CD4-positive, alpha-beta T cell treated with Interleukin-4 for 1 hour (primary cell): ENCODE measurements at regions not wholly inside any gene's neighbourhood (a gene's known extent, or its start where the extent isn't known, plus 50 kb on each side); places are given as distances from the start of the nearest gene placed in this dataset.
"Not testable (repeated sequence)": the region's sequence is repeated elsewhere in the genome, so short reads cannot be mapped to it uniquely, and the experiment has no call there.

Experiments
- DNase-seq, 2 donors: peaks; one replicate each; pipeline ENCODE4 v3.0.0-alpha.2; 2020 to 2022

DNA sequence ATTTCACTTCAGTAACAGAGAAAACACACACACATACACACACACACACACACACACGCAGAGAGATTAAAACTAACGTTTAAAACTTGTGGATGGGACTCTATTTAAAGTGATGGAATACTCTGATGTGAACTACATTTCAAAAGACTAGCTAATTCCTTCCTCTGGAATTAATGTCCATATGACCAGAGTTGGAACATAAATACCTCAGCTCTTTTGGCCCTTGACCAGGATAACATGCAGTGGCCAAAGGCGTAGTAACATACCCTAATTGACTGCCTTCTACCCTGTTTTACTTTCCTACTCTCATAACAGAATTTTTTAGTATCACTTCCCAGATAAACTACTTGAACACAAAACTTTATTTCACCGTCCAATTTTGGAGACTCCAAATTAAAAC, 671.3 kb upstream of the CHAC2 start:
- no peak for DNase-seq

DNA sequence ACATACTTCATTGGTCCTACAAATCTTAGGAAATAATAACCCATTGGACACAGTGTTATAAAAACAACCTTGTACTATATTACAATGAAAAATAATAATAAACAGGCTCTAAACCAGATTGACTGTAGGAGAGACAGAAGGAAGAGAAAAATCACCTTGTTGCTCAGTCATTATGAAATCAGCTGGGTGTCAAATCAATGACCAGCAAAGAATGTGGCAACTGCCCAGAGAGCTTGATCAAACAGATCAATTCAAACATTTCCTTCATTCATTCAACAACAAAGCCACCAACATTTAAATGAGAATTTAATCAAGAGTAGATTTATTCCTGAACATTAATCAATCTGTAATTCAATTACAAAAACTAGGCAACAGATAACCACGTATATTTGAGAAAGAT, 671.9 kb upstream of the CHAC2 start:
- no peak for DNase-seq

DNA sequence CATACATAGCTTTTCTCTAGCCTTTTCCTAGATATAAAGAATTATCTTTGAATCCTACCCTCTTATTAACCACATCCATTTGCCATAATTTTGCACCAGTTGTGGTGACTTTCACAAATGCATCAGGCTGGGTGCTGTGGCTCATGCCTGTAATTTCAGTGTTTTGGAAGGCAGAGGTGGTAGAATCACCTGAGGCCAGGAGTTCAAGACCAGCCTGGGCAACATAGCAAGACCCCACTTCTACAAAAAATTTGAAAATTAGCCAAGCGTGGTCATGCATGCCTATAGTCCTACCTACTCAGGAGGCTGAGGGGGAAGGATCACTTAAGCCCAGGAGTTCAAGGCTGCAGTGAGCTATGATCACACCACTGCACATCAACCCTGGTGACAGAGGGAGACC, 672.4 kb upstream of the CHAC2 start:
- no peak for DNase-seq

DNA sequence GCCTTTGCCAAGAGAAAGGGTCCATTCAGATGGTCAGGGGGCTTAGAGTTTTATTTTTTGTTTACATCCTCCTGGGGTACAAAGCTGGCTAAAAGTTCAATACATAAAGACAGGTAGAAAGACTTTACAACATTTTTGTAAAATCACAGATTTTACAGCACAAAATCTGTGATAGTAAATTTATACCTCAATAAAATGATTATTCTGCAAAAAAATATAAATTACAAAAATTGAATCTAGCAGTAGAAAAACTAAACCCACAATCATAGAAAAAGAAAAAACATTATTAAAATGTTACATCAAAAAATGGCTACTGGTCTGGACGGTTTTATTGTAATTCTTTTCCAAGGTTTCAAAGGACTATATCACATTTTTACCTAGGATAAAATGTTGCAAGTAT, 674.2 kb upstream of the CHAC2 start:
- DNase-seq: no peak

DNA sequence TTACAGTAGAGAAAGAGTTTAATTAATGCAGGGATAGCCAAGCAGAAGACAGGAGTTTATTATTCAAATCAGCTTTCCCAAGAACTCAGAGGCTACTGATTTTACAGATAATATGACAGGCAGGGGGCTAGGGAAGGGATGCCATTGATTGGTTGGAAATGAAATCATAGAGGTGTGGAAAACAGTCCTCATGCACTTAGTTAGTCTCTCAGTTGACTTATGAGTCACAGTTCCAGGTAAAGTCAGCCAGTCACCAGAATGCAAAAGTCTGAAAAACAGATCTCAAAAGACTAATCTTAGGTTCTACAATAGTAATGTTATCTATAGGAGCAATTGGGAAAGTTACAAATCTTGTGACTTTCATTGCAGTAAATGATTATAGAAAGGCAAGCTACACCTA, 676.4 kb upstream of the CHAC2 start:
- no peak for DNase-seq

DNA sequence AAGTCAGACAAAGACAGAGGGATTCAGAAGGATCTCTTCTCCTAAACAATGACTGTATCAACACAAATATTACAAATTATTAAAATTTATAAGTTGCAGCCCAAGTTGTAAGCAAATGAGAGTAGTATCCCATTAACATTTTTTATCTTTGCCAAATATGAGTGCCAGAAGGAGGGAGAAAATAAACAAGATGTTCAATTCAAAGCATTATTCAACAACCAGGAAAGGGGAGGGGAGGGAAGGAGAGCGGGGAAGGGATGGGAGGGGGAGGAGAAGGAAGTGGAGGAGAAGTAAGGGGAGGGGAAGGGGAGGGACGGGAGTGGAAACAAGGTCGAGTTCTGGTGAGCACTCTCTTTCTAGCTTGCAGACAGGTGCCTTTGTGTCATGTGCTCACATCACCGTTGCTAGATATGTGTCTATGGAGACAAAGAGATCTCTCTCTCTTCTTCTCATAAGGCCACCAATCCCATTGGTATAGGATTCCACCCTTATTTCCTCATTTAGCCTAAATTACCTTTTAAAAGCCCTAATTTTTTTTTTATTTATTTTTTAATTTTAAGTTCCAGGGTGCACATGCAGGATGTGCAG, 679.6 kb upstream of the CHAC2 start:
- DNase-seq: no peak

DNA sequence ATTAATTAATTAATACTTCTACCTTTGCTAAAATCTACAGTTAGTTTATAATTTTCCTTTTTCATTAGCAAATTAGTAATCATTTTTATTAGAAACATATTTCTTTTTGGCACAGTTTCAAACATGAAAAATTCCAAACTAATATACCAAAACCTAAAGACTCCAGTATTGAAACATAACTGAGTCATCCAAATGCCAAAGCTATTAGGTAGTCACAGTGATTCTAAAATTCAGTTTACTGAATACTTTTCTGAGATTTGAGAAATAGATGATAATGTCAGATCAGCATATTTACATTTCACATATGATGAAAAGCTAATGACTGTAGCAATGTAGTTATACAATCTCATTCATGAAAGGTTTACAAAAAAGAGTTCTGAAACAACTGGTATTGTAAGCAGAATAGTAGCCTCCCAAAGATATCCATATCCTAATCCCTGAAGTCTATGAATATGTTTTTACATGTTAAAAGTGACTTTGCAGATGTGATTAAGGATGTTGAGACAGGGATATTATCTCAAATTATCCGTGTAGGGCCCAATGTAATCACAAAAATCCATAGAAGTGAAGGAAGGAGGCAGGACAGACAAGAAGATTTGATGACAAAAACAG, 680.2 kb upstream of the CHAC2 start:
- DNase-seq: no peak

DNA sequence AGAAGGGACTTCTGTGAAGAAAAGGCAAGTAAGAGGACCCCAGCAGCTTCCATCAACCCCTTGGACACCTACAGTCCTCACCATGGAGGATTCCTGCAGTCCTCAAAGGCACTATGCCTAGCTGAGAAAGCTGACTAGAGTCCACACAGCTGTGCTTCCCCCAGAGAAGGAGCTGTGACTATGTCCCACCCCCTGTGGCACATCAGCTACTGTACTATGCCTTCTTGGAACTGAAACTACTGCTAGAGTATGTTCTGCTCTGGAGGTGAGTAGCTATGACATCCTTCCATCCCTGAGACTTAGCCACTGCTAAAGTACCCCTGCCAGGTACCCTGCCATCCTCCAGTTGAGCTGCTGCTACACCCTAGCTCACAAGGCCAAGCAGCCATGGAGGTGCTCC, 690.2 kb upstream of the CHAC2 start:
- DNase-seq: no peak

DNA sequence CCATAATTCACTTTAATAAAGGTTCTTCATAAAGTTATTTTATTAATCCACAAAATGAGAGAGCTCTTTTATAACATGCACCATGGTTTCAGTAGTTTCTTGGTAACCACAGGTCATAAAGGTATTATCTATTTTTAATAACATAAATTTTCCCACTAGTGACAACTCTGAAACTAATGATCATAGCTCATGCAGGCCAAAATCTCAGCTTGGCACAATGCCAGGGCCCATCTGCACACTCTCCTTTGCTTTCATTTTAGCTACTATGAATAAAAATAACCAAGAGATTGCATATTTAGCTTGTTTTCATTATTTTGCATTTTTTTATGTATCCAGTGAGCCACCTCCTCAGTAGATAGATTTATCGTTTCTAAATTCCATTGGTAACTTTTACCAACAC, 691.8 kb upstream of the CHAC2 start:
- DNase-seq: no peak

DNA sequence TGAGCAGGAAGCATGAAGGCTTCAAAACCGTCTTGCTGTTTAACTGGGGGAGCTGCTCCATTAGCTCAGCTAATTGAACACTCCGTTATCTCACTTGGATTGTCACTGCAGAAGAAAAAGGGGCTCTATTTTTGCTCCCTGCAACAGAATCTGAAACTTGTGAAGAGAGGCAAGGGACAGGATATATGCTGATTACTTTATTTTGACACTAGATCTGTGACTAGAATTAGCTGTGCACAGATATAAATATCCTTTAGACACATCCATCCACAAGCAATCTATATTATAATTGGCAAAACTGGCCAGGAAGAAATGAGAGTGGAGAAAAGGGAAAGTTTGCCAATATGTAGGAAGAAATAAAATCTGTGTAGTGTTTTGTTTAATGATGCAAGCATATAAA, 700.1 kb upstream of the CHAC2 start:
- no peak for DNase-seq

DNA sequence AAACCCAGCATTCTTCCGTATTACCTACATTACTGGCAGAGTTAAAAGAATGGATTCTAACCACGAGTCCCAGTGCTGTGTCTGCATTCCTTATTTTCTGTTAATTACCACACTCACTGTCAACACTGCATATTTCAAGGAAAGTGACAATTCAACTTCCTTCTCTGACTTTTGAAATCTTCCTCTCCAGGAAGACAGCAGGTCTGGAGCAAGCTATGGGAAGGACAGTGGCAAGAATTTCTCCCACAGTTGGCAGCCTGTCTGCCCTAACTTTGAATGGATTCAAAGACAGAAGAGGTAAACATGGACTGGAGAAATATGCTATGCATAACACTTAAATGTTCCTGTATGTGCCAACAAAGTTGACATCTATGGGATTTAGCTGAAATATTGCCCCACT, 700.5 kb upstream of the CHAC2 start:
- DNase-seq: no peak

DNA sequence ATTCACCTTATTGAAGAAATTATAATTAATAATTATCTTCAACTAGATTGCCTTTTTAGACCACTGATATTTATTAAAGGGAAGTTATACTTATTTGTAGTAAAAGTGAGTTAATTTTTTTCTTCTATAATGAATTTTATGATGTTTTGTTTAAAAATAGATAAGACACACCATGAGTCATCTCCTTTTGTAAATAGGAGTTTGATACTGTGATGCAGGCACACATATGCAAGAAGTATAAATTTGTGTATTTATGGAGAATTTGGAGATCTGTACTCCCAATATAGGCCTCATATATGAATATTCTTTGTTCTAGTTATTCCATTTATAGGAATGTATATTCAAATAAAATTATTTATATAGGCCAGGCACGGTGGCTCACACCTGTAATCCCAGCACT, 703.5 kb upstream of the CHAC2 start:
- no peak for DNase-seq

DNA sequence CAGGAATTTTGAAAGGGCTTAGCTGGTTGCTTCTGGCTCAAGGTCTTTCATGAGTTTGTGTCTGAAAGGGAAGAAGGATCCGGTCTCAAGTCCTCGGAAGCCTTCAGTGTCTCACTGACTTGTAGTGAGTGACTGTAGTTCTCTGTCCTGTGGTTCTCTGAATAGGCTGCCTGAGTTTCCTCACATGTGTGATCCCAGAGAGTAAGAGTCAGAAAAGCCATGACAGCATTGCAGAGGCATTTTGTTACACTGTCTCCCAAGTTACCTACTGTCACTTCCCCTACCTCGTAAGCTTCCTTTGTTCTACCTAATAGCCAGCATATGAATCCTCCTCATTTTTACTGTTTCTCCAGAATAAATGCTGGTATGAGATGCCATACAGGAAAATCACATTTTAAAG, 709.1 kb upstream of the CHAC2 start:
- DNase-seq: no peak

DNA sequence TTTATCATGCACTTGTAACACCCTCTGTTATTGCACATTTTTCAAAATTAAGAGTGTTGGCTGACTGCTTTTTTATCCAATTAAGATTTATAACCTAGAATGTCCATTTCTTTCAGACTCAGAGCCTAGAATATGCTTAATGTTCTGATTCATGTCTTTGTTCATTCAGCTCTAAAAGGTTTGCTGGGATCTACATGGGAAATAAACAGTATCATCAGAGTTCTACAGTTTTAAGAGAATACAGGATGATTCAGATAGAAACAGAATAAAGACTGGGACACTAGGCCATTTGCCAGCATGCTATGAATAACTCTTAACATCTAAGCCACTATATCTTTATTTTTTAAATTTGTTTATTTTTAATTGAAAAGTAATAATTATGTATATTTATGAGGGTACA, 713.7 kb upstream of the CHAC2 start:
- DNase-seq: no peak

DNA sequence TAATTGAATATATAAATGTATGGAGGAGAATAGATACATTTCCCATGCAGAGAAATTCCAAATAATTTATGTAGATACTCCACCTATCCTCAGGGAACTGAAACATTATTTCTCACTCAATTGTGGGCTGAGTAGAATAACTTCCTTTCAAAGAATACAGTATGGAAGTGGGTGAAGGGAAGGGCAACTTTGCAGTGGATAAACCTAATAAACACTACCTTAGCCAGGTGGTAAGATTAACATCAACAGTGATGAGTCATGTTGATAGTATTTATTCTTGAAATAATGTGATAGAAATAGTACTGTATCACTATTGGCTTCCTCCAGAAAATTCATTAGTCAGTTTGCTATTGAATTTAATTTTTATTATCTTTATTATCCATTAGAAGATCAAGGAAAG, 716.4 kb upstream of the CHAC2 start:
- no peak for DNase-seq

DNA sequence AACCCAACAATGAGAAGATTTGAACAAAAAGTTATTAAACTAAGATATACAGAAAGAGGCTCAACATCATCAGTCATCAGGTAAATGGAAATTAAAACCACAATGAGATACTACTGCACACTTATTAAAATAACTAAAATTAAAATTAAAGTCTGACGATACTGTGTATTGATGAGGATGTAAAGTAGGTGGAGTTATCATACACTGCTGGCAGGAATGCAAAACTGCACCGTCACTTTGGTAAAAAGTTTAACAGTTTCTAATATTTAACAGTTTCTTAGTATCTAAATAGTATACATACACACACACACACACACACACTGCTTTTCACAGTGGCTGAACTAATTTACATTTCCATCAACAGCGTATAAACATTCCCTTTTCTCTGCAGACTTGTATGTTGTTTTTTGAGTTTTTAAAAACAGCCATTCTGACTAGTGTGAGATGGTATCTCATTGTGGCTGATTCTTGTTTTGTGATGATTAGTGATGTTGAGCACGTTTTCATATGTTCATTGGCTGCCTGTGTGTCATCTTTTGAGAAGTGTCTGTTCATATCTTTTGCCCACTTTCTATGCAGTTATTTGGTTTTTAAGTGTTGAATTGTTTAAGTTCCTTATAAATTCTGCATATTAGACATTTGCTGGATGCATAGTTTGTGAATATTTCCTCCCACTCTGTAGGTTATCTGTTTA, 726.9 kb upstream of the CHAC2 start:
- DNase-seq: no peak

DNA sequence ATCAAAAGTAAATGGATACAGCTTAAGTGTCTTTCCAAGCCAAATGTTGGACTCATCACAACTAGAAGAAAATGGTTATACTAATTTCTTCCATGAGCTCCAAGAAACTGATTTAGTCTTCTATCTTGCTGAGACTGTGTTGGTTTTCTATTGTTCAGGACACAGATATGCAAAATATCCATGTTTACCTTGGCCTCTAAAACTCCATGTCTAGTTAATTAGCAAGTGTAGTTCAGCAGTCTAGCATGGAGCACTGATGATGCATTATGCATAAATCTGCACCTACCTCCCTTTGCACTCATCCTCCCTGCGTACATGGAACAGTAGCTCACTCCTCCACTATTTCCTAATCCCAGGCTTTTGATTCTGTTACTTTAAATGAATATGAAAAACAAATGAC, 731.4 kb upstream of the CHAC2 start:
- no peak for DNase-seq

DNA sequence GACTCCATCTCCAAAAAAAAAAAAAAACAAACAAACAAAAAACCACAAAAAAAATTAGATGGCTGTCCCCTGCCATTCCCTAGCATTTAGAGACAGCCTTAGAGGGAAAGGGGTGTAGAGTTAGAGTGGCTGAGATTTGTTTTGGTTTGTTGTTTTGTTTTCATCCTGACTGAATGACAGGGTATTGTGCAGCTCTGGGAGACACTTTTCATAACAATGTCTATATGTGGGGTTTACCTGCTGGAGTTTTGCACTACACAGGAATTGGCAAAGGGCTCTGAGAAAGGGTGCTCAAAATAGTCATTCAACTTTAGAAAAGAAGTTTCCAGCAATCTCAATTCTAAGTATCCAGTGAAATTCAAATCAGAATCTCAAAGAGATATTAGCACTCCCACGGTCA, 732.5 kb upstream of the CHAC2 start:
- DNase-seq: no peak

DNA sequence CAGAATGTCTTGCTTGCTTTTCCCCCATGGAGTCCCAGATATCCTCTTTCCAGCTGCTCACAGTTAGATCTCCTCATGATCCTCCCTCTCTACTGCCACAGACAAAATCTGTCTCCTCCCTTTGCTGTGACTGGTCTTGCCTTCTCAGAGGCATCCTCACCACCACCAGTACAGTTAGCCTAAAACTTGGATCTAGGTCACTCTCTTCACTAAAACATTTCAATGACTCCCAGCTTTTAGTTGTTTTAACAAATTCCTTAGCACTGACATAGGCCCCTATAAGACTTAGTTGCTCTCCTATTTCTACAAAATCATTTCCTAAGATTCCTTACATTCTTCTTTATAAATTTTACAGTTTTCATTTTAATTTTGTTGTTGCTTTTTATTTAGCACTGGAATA, 734.2 kb upstream of the CHAC2 start:
- no peak for DNase-seq

DNA sequence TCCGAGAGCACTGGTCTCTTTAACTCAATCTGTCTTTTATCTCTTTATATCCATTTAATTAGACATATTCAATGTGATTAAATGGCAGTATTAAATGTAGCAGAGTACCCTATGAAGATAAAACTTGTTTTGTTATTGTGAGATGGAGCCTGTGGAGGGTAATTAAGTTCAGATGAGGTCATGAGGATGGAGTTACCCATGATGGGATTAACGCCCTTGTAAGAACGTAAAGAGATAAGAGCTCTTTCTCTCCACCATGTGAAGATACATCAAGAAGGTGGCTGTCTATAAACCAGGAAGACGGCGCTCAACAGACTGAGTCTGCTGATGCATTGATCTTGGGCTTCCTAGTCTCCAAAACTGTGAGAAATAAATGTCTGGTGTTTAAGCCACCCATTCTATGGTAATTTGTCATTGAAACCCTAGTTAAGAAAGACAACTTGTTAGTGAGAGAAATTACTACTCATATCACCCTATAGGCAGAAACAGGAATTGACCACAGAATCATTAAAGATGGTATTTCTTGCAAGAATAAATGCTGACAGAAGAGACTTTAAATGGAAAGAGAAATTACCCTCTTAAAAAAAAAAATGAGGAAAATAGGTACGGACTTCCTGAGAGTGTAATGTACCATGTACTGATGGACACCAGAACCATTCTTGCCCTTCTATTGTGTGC, 738.7 kb upstream of the CHAC2 start:
- no peak for DNase-seq

DNA sequence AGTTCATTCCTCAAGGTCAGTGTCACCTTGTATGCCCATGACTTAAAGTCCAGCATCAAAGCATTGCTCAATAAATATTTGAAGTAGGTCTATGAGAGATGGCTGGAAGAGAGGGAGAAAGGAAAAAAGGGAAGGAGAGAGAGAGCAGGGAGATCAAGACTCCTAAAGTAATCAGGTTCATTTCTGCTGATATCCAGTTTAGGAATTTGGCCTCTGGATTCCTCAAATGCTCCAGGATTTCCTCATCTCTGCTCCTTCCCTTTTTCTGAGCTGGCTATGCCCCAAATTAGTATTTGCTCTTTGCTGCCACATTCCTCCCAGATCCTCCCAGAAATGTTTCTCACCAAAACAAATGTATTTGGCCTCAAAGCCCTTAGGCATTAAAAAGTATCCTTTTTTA, 739.4 kb upstream of the CHAC2 start:
- no peak for DNase-seq

DNA sequence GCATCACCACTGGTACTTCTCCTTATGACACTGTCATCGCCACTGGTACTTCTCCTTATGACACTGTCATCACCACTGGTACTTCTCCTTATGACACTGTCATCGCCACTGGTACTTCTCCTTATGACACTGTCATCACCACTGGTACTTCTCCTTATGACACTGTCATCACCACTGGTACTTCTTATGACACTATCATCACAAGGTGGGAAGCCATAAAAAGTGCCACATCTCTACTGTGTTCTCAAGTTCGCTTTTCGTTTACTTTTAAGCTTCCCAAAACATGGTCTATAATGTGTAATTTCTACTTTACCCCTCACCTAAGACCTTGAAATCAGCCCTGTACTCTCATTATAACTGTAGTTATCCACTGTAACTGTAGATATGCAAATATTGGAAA, 745.4 kb upstream of the CHAC2 start:
- not testable (repeated sequence) for DNase-seq

DNA sequence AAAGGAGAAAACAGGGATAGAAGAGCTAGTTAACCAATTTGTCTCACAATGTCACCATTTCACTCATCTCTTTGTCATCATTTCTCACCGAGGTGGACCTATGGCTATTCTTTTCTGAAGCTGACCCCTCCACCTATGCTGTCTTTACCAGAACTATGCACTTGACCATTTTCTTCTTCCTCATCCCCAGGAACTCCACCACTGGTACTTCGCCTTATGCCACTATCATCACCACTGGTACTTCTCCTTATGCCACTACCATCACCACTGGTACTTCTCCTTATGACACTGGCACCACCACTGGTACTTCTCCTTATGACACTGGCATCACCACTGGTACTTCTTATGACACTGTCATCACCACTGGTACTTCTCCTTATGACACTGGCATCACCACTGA, 745.8 kb upstream of the CHAC2 start:
- DNase-seq: no peak

DNA sequence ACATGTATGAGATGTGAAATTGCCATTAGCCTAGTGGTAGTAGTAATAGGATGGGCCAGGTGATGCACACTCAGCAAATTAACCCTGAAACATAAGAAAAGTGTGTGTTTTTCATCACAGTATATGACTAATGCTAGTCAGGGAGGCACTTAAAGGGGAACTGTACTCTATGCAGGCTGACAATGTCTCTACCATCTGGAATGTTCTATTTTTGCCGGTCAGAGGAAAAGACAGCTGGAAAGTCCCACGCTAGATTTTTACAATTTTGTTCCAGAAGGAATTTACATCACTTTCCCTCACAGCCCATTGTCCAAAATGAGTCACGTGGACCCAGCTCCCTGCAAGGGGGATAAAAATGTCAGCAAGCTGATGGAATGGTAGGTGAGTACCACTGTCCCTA, 746.3 kb upstream of the CHAC2 start:
- no peak for DNase-seq
